GM10248 (cell line): ENCODE measurements at regions not wholly inside any gene's neighbourhood (a gene's known extent, or its start where the extent isn't known, plus 50 kb on each side); places are given as distances from the start of the nearest gene placed in this dataset.

Experiments
- CTCF ChIA-PET: fragments of 300-600 bp; sonication (Branson Sonifier 250); formaldehyde crosslinking; extraction: SDS; loops from one replicate; lab custom pipeline; 2021; ENCODE audit warnings: antibody characterized with exemption; lab: Yijun Ruan, JAX
- POLR2A ChIA-PET: fragments of 350-650 bp; sonication (Branson Sonifier 250); formaldehyde crosslinking; extraction: SDS; loops from one replicate; lab custom pipeline; 2020; ENCODE audit warnings: antibody characterized with exemption; lab: Yijun Ruan, JAX
- DNase-seq: peaks from one replicate; pipeline ENCODE4 v3.0.0; 2012; ENCODE audit errors: extremely low spot score
- TF ChIP-seq, protein P1 (sequence below): IDR thresholded peaks from 2 replicates; pipeline ENCODE4 v1.5.1; 2012; ENCODE audit warnings: mild to moderate bottlenecking, low read depth; ENCODE audit errors: extremely low read depth, missing control alignments, control extremely low read depth

GRCh38 chr1:104699433-104699832 is 949.7 kb downstream of the AMY1C start:
- DNase-seq: no peak
- ChIA-PET CTCF (interaction anchor here (1.1 to 1.6 kb wide), 2 partner anchors 9 to 23 kb away, joined by 3 to 7 read pairs; no protein-coding TSS in a partner anchor), POLR2A (no interaction called here)
- TF ChIP-seq, protein P1, sequence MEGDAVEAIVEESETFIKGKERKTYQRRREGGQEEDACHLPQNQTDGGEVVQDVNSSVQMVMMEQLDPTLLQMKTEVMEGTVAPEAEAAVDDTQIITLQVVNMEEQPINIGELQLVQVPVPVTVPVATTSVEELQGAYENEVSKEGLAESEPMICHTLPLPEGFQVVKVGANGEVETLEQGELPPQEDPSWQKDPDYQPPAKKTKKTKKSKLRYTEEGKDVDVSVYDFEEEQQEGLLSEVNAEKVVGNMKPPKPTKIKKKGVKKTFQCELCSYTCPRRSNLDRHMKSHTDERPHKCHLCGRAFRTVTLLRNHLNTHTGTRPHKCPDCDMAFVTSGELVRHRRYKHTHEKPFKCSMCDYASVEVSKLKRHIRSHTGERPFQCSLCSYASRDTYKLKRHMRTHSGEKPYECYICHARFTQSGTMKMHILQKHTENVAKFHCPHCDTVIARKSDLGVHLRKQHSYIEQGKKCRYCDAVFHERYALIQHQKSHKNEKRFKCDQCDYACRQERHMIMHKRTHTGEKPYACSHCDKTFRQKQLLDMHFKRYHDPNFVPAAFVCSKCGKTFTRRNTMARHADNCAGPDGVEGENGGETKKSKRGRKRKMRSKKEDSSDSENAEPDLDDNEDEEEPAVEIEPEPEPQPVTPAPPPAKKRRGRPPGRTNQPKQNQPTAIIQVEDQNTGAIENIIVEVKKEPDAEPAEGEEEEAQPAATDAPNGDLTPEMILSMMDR: no peak

- CTCF ChIA-PET: interaction anchor here (0.8 kb wide), 1 partner anchor 8 kb away, joined by 3 read pairs; no protein-coding TSS in a partner anchor
- POLR2A ChIA-PET: no interaction called here
- DNase-seq: no peak
- TF ChIP-seq, protein P1: no peak
Observed at GRCh38 chr1:104702731-104703130, 953.0 kb downstream of the AMY1C start.

DNA sequence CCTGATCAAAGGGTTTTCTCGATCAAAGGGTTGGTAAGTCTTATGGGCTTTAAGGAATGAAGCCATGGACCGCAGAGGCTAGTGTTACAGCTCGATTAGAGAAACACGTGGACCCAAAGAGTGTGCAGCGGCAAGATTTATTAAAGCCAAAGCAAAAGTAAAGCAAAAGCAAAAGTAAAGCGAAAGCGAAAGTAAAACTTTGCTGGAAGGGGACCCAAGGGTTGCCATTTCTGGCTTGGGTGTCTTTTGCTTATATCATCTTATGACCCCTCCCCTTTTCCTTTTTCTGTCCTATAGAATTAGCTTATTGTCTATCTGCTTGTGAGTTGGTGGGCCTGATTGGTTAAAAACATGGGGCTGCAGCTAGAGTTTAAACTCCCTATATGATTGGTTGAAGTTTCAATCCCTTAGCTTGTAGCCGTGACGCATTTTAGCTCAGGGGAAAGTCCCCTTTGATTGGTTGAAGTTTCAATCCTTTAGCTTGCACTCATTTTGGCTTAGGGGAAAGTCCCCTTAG is 957.0 kb downstream of the AMY1C start:
- TF ChIP-seq, protein P1: no peak
- ChIA-PET CTCF (interaction anchor here (1.6 kb wide), 1 partner anchor 50 kb away, joined by 3 read pairs; no protein-coding TSS in a partner anchor), POLR2A (no interaction called here)
- no peak for DNase-seq

DNA sequence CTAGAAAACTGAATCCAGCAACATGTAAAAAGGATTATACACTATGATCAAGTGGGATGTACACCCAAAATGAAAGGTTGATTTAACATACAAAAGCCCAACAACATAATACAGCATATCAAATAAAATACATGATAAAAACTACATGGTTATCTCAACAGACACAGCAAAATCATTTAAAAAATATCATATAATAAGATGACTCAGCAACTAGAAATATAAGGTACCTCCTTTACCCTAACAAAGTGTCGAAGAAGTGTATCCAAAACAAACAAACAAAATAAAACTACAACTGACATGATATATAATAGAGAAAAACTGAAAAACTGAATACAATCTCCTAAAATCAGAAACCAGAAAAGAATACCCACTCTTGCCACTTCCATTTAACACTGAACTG is 969.1 kb downstream of the AMY1C start:
- ChIA-PET POLR2A (no interaction called here), CTCF (no interaction called here)
- TF ChIP-seq, protein P1: no peak
- no peak for DNase-seq

DNA sequence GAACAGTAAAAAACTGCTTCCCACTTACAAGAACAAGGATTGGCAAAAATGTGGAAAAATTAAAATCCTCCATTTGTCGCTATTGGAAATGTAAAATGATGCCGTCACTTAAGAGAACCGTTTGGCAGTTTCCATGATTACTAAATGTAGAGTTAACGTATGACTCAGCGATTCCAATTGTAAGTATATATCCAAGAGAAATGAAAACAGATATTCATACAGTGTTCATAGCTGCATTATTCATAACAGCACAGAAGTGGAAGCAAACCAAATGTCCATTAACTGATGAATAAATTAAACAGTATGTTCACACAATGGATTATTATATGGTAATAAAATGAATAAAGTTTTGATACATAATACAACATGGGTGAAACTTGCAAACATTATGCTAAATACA is 971.0 kb downstream of the AMY1C start:
- TF ChIP-seq, protein P1: no peak
- ChIA-PET POLR2A (no interaction called here), CTCF (no interaction called here)
- DNase-seq: no peak

DNA sequence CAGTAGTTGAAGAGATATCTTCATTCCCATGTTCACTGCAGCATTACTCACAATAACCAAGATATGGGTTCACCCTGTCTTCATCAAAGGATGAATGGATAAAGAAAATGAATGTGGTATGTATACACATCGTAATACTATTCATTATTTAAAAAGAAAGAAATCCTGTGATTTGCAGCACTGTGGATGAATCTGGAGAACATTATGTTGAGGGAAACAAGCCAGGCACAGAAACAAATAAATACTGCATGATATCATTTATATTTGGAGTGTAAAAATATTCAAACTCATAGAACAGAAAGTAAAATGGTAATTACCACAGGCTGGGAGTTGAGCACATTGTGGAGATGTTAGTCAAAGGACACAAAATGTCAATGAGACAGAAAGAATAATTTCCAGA is 977.2 kb downstream of the AMY1C start:
- ChIA-PET POLR2A (no interaction called here), CTCF (no interaction called here)
- TF ChIP-seq, protein P1: no peak
- no peak for DNase-seq
